Endothelial cell of umbilical vein (primary cell): ENCODE measurements at regions not wholly inside any gene's neighbourhood (a gene's known extent, or its start where the extent isn't known, plus 50 kb on each side); places are given as distances from the start of the nearest gene placed in this dataset.

Experiments
- BruUV-seq: library from RNA; stranded (reverse); fragments of 400-500 nt; replicated peaks from 2 replicates; lab custom pipeline; 2021; lab: Mats Ljungman, UMichigan
- CTCF ChIA-PET: fragments of 300-600, 350-600 bp; sonication (Branson Sonifier 250); formaldehyde crosslinking; loops from one replicate; lab custom pipeline; 2021; ENCODE audit warnings: antibody characterized with exemption, inconsistent platforms; lab: Charles Lee
- POLR2A ChIA-PET: fragments of 300-600, 350-600 bp; sonication (Branson Sonifier 250); formaldehyde crosslinking; loops from one replicate; lab custom pipeline; 2021; ENCODE audit warnings: antibody characterized with exemption, inconsistent platforms; lab: Charles Lee
- DNase-seq: peaks from one replicate; pipeline ENCODE4 v3.0.0-alpha.2; 2011; ENCODE audit warnings: low read depth, low spot score
- FAIRE-seq: peaks from 2 replicates; lab custom pipeline; 2011; peaks lifted over from hg19 to GRCh38; lab: Jason Lieb, UNC
- H2AFZ ChIP-seq: 2 replicates; pipeline ENCODE4 v1.6.0; 2012; ENCODE audit warnings: low read depth, low read length, control low read depth, inconsistent platforms
- H3K27ac ChIP-seq: 2 replicates; pipeline ENCODE4 v1.5.1; 2011; ENCODE audit warnings: low read depth, mild to moderate bottlenecking, control low read depth, low read length, moderate library complexity; ENCODE audit not compliant: insufficient read depth
- H3K27me3 ChIP-seq, 2 experiments: 2 replicates each; pipeline versions ENCODE4 v1.6.0 to v1.6.1; 2011; ENCODE audit warnings: low read length in 2 of 2, mixed read lengths in 1 of 2; ENCODE audit not compliant: control insufficient read depth in 2 of 2, insufficient read depth in 2 of 2
- H3K36me3 ChIP-seq, 2 experiments: 2 replicates in 1 of 2; 3 replicates in 1 of 2; pipeline ENCODE4 v1.5.1; 2011; ENCODE audit warnings: low read length in 2 of 2, mild to moderate bottlenecking in 1 of 2, moderate library complexity in 1 of 2; ENCODE audit not compliant: control insufficient read depth in 2 of 2, insufficient read depth in 2 of 2; ENCODE audit errors: extremely low read depth in 1 of 2
- H3K4me1 ChIP-seq: 3 replicates; pipeline ENCODE4 v1.5.1; 2011; ENCODE audit warnings: mild to moderate bottlenecking, low read length; ENCODE audit not compliant: control insufficient read depth, insufficient read depth; ENCODE audit errors: extremely low read depth
- H3K4me2 ChIP-seq: 2 replicates; pipeline ENCODE4 v1.6.1; 2011; ENCODE audit warnings: low read length, control low read depth, mixed read lengths; ENCODE audit not compliant: insufficient read depth
- H3K4me3 ChIP-seq, 3 experiments: fragments of 200-600 bp in 1 of 3; sonication (generic), shearing (Covaris generic) in 1 of 3; replicated peaks in 1 of 3; 2 replicates each; pipeline ENCODE4 v1.5.1; 2011 to 2016; ENCODE audit warnings: control low read depth in 3 of 3, low read length in 3 of 3, mild to moderate bottlenecking in 2 of 3, inconsistent platforms in 1 of 3, low read depth in 1 of 3, moderate library complexity in 1 of 3; ENCODE audit not compliant: insufficient read depth in 1 of 3
- H3K79me2 ChIP-seq: 2 replicates; pipeline ENCODE4 v1.6.0; 2012; ENCODE audit warnings: low read length, inconsistent platforms; ENCODE audit not compliant: control insufficient read depth, insufficient read depth
- H3K9ac ChIP-seq: replicated peaks from 2 replicates; pipeline ENCODE3; 2011; ENCODE audit warnings: low read length, control low read depth; ENCODE audit not compliant: insufficient read depth; ENCODE audit errors: extremely low read depth
- H3K9me1 ChIP-seq: replicated peaks from 3 replicates; pipeline ENCODE4 v1.6.0; 2011; ENCODE audit warnings: mild to moderate bottlenecking, low read length; ENCODE audit not compliant: control insufficient read depth, insufficient read depth; ENCODE audit errors: extremely low read depth
- H3K9me3 ChIP-seq: replicated peaks from 2 replicates; pipeline ENCODE4 v1.5.1; 2012; ENCODE audit warnings: low read length, inconsistent platforms; ENCODE audit not compliant: control insufficient read depth, insufficient read depth
- H4K20me1 ChIP-seq: replicated peaks from 2 replicates; pipeline ENCODE3; 2011; ENCODE audit warnings: mild to moderate bottlenecking, low read length; ENCODE audit not compliant: control insufficient read depth, insufficient read depth; ENCODE audit errors: extremely low read depth
- CTCF ChIP-seq, 2 donors: IDR thresholded peaks; 1 replicate in 1 of 2; 2 replicates in 1 of 2; pipeline ENCODE4 v1.5.1; 2011; ENCODE audit warnings: low read length in 2 of 2, mild to moderate bottlenecking in 2 of 2, moderate library complexity in 2 of 2, control low read depth in 1 of 2, inconsistent platforms in 1 of 2, low read depth in 1 of 2; ENCODE audit not compliant: insufficient read depth in 1 of 2; ENCODE audit errors: extremely low read depth in 1 of 2
- EZH2 ChIP-seq: IDR thresholded peaks from 2 replicates; pipeline ENCODE4 v1.6.1; 2012; ENCODE audit warnings: borderline replicate concordance, low read depth, mild to moderate bottlenecking, moderate library complexity, low read length, inconsistent platforms; ENCODE audit not compliant: severe bottlenecking
- FOS ChIP-seq: IDR thresholded peaks from 2 replicates; pipeline ENCODE4 v1.6.1; 2011; ENCODE audit warnings: mild to moderate bottlenecking, low read length, moderate library complexity, borderline replicate concordance; ENCODE audit not compliant: insufficient read depth
- GATA2 ChIP-seq: IDR thresholded peaks from 2 replicates; pipeline ENCODE4 v1.7.0; 2011; ENCODE audit warnings: low read depth, mild to moderate bottlenecking, moderate library complexity, mixed read lengths, low read length; ENCODE audit not compliant: insufficient read length, insufficient read depth
- JUN ChIP-seq: IDR thresholded peaks from 2 replicates; pipeline ENCODE4 v1.6.1; 2011; ENCODE audit warnings: borderline replicate concordance, low read depth; ENCODE audit not compliant: insufficient read length, insufficient read depth
- MAX ChIP-seq: IDR thresholded peaks from 2 replicates; pipeline ENCODE4 v1.6.1; 2011; ENCODE audit not compliant: insufficient read depth, insufficient read length
- MYC ChIP-seq: IDR thresholded peaks from one replicate; pipeline ENCODE4 v1.6.1; 2011; ENCODE audit warnings: mild to moderate bottlenecking, low read depth, low read length
- POLR2A ChIP-seq: IDR thresholded peaks from 2 replicates; pipeline ENCODE4 v1.6.1; 2012; ENCODE audit warnings: low read depth, mild to moderate bottlenecking, control low read depth, low read length
- POLR2AphosphoS5 ChIP-seq: IDR thresholded peaks from 2 replicates; pipeline ENCODE4 v1.6.1; 2012; ENCODE audit warnings: low read depth, mild to moderate bottlenecking, control low read depth, low read length, moderate library complexity; ENCODE audit not compliant: insufficient read depth
- dilution Hi-C: fragments of 300-500 bp; cut with MboI; formaldehyde crosslinking; loops from one replicate; pipeline ENCODE4 v1.15.0; 2019; ENCODE audit warnings: low sequenced_read_pairs; ENCODE audit not compliant: extremely low pct_ligation_motif_present
- intact Hi-C: fragments of 100-400 bp; cut with micrococcal nuclease; formaldehyde crosslinking; loops from one replicate; pipeline ENCODE4 v1.10.0; 2022

DNA sequence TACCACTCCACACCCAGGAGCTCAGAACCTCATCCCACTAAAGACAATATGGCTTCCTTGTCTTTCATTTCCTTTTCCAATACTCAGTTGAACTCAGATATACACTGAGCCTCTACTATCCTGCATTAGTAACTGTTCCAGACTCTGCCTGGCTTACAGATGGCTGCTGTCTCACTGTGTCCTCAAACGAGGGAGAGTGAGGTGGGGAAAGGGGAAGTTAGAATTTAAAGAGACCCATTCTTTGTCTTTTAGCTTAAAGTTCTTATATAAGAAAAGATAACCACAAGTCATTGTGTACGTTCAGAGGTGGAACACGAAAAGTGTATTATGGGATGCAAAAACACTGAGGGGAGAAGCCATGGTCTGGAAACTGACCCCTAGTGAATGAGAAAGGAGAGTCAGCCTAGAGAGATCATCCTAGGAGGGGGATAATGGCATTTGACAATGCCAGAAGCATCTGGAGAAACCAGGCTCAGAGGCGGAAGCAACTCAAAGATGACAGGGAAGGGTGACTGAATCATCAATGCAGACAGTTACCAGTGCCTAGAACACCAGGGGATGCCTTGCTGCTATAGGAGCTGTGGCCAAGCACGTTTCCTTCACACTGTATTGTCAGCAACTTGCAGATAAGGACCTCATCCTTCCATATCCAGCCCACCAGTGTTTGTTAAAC lies 170.7 kb downstream of the CYRIA start:
- Histone ChIP-seq H3K9me3 (no peaks in the 10 kb centered on the region), H3K27ac (no peak overlapping the region), H3K9me1 (no peaks in the 10 kb centered on the region), H4K20me1 (no peaks in the 10 kb centered on the region), H3K9ac (no peak overlapping the region), H3K36me3 (no peaks in the 10 kb centered on the region), H3K4me1 (no peaks in the 10 kb centered on the region), H3K79me2 (no peaks in the 10 kb centered on the region), H3K27me3 (no peaks in the 10 kb centered on the region), H3K4me3 (no peak overlapping the region), H3K4me2 (no peak overlapping the region), H2AFZ (no peak overlapping the region)
- CTCF ChIA-PET = no interaction called here
- no peak for TF ChIP-seq MAX
- TF ChIP-seq POLR2AphosphoS5 = no peak
- TF ChIP-seq POLR2A = no peak
- no peak for TF ChIP-seq JUN
- no peak for TF ChIP-seq MYC
- TF ChIP-seq CTCF (IDR thresholded peaks at IDR 0.05; ENCODE audit: extremely low read depth in 1 of 2, insufficient read depth in 1 of 2, low read depth in 1 of 2, low read length in 2 of 2) = no peak
- no peak for TF ChIP-seq EZH2
- TF ChIP-seq FOS = no peak
- no peak for TF ChIP-seq GATA2
- DNase-seq (no peak), FAIRE-seq (no peak)
- BruUV-seq = no TSS peak
- POLR2A ChIA-PET = no interaction called here
- dilution Hi-C loops = no loop called here
- intact Hi-C loops = no loop called here
